GM21367 (cell line): ENCODE measurements at regions not wholly inside any gene's neighbourhood (a gene's known extent, or its start where the extent isn't known, plus 50 kb on each side); places are given as distances from the start of the nearest gene placed in this dataset.

Source experiments
- ATAC-seq: cut with Tn5 transposase; IDR thresholded peaks from one replicate; pipeline ENCODE4 v1.9.1; 2021; ENCODE audit not compliant: unreplicated experiment

DNA sequence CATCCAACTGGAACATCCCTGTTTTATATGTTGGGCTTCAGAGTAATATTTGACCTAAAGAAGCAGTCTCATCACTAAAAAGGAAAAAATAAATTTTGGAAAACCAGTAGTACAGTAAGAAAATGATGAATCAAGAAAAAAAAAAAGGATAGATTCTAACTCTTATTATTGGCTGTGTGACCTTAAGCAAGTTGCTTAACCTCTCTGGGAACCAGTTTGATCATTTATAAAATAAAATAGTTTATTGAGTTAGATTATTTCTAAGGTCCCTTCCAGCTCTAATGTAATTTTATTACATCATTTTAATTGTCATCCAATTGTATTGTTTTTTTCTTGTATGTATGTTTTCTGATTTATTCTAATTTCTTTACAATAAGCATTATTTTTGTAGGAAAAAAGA is 127.0 kb downstream of the PRELID2 start:
- no peak for ATAC-seq

DNA sequence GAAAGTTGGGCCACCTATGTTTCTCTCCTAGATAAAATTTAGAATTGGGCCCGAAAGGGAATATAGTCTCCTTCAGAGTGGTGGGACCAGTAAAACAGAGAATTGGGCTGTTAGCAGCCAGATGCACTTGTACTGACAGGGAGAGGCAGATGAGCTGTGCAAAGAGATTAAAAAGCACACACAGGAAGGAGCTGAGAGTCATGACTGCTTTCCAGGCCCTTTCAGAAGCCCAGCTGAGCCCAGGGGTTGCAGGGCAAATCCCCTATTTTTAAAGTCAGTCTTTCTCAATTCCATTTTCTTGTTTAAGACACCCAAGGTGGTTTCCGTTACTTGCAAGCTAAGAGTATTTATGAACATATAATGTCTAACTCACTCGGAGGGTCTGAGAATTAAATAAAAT is 130.4 kb downstream of the PRELID2 start:
- ATAC-seq = no peak

DNA sequence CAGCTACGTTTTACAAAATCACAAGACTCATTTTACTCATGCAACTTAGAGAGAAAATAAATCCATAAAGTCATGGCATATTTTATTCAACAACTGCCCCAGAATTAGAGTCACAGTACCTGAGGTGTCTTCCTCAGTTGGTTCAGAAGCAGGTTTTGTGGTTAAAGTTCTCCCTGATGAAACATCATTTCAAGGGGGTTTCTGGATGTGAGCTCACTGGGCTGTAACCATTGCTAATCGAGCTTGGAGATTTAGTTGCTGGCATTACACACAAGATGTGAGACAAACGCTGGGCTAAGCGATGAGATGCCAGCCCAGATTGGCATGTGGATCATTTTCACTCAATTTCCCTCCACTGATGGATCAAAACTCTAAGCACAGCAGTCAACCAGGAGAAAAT is 131.3 kb downstream of the PRELID2 start:
- no peak for ATAC-seq

DNA sequence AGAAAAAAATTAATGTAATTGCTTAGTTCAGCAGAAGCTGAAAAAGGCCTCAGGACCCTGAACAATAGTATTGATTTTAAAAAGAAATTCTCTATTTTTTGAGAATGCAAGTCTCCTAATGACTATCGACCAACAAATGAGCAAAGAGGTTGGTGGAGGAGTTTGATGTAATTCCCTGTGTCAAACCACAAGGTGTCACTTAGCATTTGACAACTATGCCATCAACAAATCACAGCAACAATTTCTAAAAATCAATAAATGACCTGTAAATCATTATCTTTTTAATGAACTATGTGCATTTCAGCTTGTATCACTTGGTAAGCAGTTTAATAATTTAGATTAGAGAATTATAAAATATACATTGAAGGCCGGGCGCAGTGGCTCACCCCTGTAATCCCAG is 133.7 kb downstream of the PRELID2 start:
- no peak for ATAC-seq

DNA sequence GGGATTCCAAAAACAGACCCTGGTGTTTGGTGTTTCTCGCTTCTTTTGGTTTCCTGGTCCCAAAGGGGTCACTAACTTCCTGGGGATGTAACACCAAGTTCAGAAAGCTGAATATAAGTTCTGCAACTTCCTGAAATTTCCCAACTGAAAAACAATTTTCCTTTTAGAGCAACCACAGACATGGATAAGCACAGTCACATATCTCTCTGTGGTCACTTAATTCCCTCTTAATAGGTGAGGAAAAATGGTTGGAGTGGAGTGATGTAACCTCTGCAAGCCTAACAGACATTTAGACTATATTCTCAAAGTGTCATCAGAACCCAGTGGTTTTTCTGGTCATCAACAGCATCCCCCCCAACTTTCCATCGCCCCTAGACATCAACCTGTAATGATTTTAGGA is 135.3 kb downstream of the PRELID2 start:
- no peak for ATAC-seq

DNA sequence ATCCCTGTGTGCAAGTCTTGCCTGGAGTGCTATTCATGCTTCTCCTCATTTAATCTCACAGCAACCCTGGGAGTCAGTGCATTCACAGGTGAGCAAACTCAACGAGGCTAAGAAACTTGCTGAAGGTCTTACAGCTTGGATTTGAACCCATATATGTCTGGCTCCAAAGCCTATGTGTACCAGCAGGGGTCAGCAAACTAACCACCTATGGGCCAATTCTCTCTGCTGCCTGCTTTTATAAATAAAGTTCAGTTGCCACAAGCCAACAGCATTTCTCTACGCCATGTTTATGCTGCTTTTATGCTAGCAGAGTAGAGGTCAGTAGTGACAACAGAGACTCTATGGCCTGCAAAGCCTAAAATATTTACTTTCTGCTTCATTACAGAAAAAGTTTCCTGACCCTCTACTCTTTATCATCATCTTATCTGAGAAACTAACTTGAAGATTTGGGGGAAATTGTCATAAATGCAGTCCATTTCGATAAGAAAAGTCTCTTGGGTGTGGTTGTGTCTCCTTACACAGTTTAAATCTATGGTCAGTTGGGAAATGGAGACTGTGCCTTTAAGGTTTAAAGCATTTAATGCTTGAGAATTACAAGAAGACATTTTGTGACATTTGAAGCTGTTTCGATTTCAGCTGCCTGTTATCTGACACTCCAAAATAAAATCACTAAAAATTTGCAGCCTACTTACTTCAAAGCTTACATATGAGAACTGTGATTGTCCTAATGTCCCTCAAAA is 137.7 kb downstream of the PRELID2 start:
- peak; percentile 78 for ATAC-seq

DNA sequence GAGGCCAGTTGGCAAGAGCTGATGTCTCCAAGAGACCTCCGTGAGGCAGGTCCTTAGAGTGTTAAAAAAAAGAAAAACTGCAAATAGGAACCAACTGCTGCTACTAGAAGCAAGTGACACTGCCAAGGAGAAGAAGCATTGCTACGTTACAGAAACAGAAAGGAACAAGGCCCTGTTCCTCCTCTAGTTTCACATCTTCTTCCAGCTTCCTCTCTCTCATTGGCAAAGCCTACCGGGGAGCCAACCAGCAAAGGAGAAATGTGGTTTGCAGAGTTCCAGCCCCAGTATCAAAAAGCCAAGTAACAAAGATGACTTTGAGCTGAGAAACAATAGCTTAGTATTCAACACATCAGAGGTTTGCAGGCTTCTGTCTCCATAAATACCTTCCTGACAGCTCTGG is 145.9 kb downstream of the PRELID2 start:
- peak; percentile 97 for ATAC-seq

DNA sequence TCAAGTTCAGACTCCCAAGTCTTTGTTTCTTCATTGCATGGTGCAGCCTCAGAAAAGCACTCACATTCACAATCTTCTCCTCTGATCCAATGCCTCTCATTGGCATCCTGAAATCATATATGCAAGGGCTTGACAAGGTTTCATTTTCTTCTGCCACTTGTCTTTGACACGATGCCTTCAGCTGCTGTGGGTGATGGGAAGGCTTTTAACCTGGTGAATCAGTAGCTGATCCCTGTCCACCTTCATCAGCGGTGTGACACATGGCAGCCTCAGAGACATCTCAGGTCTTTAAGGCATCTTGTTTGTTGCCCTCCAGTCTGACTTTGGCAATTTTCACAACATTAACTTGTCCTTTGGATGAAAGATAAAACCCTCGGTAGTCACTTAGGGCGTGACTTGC is 147.2 kb downstream of the PRELID2 start:
- no peak for ATAC-seq

DNA sequence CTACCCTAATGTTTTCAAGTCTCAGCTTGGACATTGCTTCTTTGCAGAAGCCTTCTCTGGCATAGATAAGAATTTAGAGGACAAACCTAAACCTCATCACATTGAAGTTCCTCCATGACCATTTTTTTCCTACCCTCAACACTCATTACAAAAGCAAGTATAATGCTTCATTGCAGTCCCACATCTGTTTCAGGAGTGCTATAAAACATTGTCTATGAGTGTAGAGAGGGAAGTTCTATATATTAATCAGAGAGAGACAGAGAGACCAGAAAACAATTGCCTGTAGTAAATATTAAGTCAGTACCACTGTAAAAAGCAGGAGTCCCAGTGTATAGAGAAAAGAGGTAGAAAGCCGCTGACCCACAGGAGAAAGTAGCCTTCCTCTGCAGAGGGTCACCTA is 149.7 kb downstream of the PRELID2 start:
- no peak for ATAC-seq

DNA sequence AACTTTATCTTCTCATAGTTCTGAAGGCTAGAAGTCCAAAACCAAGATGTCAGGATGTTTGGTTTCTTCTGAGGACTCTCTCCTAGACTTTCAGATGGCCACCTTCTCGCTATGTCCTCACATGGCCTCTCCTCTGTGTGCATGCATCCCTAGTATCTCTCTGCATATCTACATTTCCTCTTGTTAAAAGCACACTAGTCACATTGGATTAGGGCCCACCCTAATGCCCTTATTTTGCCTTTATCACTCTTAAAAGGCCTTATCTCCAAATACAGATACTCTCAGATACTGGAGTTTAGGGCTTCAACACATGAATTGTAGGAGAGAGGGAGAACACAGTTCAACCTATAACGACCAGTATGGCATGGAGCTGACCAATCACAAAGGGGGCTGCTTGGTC is 151.7 kb downstream of the PRELID2 start:
- no peak for ATAC-seq

DNA sequence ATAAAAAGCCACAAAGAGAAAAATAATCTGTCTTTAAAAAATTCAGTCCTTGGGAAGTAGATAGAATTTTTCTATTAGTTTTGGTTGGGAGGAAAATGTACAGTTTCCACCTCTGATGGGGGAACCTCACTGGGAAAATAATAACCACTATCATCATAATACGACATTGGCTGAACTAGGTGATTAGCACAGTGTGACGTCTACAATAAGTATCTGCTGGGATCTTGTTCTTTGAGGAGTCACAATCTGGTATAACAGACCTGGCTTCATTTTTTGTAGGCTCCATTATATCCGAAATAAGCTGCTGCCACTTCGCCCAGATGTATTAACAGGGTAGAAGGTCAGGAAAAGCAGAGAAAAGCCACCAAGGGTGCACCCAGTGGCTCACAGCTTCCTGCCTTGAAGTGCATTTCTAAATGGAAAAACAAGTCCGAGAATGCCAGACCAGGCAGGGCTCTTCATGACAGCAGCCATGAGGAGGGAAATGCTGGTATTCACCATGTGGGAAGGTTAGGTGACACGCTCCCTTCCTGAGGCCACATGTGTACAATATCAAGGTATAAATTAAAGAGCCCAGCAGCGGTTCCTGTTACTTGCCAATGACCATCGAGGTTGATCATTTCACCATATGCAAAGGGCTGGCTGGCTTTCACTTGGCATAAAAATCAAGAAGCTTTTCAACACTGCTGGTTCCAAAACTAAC is 152.8 kb downstream of the PRELID2 start:
- no peak for ATAC-seq

DNA sequence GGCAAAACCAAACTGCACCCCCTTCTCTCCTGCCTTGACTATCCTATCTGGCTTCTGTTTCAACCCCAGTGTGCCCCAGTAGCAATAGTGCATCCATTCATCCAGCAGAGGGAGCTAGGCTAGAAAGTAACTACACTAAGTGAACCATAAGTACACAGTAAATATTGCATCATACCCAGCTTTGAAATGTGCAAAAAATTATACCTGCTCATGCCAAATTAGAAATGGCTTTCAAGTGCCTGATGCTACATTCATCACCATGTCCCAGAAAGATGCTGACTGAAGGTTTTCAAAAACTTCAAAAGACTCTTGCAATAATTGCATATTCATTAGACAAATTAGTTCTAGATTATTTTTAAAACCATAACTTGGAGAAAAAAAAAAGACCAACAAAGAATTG is 153.5 kb downstream of the PRELID2 start:
- peak; percentile 99 for ATAC-seq

DNA sequence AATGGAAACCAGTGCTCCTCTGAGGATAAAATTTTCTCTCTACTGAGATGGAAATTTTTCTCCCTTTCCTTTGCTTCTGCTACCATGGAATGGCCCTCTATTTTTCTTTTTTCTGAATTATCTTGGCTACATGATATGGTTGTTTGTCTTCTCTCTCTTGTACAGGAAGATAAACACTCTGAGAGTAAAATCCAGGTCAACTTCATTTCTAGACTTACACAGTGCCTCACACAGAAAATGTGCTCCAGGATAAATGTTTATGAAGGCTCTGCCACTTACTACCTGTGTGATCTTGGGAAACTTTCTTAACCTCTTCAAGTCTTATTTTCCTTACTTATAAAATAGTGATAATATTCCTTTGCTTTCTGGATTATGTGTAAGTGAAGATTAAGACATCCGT is 153.9 kb downstream of the PRELID2 start:
- ATAC-seq = no peak

DNA sequence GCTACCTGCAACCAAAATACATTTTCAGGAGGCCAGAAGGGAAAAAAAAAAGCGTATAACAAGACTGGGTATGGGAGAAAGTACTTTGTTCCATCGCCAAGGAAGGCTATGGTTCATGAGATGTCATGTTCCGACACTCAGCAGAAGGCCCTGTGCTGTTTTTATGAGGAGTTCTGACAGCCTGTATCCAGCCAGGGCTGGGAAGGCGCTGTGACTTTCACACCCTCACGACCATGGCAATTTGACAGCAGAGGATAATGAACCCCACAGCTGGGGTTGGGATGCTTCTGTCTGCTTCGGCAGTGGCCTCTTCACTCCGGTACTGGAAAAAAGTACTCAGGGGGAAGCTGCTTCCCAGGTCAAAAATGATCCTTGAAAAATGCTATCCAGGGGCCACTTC is 154.4 kb downstream of the PRELID2 start:
- ATAC-seq = no peak

DNA sequence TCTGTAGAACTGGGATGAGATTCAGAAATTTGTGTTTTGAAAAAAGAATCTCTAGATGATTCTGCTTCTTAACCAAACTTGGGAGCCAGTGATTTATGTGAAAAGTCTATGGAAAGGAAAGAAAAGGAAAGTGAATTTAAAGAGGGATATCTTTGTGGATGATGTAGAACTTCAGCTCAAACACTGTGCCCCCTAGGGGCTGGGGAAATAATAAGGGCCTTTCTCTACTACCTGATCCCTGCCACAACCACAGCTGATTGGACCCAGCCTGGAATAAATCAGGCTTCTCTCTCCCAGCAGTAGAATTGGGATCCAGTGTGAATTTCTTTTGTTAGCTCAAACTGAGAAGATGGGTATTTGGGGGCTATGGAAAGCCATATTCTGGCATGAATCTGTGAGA is 155.0 kb downstream of the PRELID2 start:
- no peak for ATAC-seq

DNA sequence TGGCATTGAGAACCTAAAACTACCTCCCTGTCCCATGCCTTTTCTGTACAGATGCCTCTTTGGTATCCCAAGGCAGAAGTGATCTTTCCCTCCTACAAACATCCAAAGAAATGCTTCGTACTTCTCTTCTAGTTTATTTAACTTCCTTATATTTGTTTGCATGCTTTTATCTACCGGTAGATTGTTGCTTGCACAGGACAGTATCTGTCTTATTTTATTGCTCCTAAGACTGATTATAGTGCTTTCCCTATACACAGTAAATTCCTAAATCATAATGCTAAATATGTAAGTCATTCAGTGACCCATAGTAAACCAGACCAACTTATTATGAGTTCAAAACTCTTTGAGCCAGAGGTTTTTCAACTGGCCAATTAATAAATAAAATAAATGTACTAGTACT is 156.9 kb downstream of the PRELID2 start:
- ATAC-seq = no peak

DNA sequence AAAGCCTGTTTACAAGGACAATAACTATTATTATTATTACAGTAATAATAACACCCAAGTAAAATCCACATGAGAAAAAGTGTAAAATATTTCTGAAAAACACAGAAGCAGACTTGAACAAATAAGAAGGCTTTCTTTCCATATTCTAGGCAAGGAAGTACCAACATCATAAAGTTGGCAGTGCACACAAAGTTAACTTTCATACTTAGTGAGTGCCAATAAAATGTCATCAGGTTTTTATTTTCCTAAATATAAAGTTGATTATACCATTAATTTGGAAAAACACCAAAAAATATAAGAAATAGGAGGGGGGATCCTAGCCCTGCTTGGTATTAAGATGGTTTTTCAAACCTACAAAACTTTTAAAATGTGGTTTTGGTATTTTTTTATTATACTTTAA is 161.4 kb downstream of the PRELID2 start:
- ATAC-seq = no peak

DNA sequence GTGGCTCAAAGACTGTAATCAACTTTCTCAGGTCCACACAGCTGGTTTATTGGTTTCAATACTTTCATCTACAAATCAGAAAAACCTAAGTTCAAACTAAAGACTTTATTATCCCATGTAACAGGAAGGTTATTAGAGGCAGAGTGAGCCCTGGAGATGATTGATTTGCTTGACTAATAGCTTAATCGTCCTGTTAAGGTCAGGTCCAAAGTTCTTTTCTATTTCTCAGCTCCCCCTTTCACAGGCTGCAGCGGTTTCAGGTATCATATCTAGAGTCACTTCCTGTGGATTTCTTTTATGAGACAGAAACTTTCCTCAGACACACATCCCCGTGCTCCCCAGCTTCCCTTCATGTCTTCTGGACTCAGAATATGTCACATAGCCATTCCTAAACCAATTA is 166.4 kb downstream of the PRELID2 start:
- no peak for ATAC-seq

DNA sequence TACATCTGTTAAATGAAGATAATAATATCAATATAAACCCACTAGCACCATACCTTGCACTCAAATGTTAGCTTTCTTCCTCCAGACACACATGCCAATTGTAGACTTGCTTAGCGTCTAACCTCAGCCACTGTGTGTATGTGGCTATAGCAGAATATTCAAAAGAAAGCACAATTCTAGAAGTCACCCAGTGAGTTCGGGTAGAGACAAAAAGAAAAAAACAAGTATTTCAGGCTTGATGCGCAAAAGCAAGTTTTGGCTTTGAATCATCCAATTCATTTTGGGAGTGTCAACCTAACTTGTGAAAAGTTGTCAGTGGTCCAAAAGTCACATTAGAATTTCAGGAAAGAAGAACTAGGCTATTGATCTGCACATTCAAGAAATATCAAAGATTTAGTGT is 167.4 kb downstream of the PRELID2 start:
- ATAC-seq = no peak

DNA sequence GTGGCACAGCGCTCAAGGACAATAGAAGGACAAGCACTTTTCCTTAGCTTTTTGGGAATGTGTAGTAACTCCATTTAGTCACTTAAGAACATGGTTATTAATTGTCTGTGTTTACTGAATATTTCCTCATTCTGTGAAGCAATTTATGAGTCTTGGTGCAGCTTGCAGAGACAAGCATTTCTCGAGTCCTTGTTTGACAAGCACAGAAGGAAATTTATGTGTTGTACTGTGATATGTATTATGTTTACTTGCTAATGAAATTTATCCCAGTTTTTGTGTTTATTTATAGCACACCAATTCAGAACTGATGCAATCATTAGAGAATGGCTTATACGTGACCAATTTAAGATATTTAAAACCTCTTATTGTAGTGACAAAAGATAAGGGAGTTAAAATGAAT is 168.6 kb downstream of the PRELID2 start:
- no peak for ATAC-seq

DNA sequence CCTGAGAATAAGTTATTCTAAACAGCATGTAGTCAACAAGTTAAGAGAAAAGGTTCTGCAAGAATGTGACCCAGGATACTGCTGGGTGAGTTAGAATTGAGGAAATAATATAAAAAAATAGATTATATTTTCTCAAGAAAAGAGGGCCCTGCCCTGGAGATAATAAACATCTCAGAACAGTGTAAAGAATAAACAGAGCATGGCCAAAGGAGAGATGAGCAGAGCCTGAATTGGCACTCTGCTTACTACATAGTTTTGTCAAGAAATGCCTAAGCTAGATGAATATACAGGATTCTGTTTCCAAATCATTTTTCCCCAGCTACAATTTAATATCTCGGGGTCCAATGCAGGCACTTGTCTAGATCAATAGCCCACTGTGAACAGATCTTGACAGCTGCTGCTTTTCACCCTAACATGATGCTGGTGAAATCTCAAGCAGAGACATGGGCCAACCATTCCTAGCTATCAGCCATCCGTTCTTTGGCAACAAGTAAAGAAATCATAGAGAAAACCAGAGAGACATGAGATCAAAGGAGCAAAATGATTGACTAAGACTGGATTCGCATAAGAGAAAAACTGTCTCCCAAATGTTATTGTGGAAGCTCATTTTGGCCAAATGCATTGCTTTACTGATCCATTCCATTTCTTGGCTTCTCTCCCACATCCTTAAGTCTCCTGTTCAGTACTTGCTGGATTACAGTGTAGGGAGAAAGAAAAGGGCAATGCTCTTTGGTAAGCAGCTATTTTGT is 173.2 kb downstream of the PRELID2 start:
- ATAC-seq = no peak
